HEK293T (cell line): ENCODE measurements at regions not wholly inside any gene's neighbourhood (a gene's known extent, or its start where the extent isn't known, plus 50 kb on each side); places are given as distances from the start of the nearest gene placed in this dataset.

Experiments used
- ELF4 ChIP-seq: fragments of 450-650 bp; IDR thresholded peaks from 2 replicates; pipeline ENCODE4 v1.6.1; 2017; ENCODE audit warnings: antibody characterized with exemption
- NFRKB ChIP-seq: fragments of 450-650 bp; IDR thresholded peaks from 2 replicates; pipeline ENCODE4 v1.6.1; 2016; ENCODE audit warnings: mild to moderate bottlenecking, moderate library complexity
- SP1 ChIP-seq: fragments of 450-650 bp; IDR thresholded peaks from 2 replicates; pipeline ENCODE4 v1.6.1; 2017
- ZNF384 ChIP-seq: fragments of 450-650 bp; IDR thresholded peaks from 2 replicates; pipeline ENCODE4 v1.6.1; 2016

GRCh38 chr11:23078289-23078971, 218.2 kb upstream of the CCDC179 start:
- TF ChIP-seq SP1 (no peak), ELF4 (no peak), NFRKB (no peak), ZNF384 (no peak)
